GM19324 (cell line): ENCODE measurements at regions not wholly inside any gene's neighbourhood (a gene's known extent, or its start where the extent isn't known, plus 50 kb on each side); places are given as distances from the start of the nearest gene placed in this dataset.
"Not testable (repeated sequence)": the region's sequence is repeated elsewhere in the genome, so short reads cannot be mapped to it uniquely, and the experiment has no call there.

Experiments used
- ATAC-seq: cut with Tn5 transposase; IDR thresholded peaks from one replicate; pipeline ENCODE4 v1.9.1; 2021; ENCODE audit warnings: mild to moderate bottlenecking, moderate library complexity; ENCODE audit not compliant: unreplicated experiment, low FRiP score

DNA sequence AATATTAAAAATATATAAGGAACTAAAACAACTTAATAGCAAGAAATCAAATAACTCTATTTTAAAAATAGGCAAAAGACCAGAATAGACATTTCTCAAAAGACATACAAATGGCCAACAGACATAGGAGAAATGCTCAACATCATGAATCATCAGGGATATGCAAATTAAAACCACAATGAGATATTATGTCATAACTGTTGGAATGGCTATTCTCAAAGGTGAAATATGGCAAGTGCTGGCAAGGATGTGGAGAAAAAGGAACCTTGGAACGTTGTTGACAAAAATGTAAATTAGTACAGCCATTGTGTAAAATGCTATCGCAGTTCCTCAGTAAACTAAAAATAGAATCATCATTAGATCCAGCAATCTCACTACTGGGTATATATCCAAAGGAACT lies 468.5 kb downstream of the NFIB start:
- ATAC-seq, result no peak

DNA sequence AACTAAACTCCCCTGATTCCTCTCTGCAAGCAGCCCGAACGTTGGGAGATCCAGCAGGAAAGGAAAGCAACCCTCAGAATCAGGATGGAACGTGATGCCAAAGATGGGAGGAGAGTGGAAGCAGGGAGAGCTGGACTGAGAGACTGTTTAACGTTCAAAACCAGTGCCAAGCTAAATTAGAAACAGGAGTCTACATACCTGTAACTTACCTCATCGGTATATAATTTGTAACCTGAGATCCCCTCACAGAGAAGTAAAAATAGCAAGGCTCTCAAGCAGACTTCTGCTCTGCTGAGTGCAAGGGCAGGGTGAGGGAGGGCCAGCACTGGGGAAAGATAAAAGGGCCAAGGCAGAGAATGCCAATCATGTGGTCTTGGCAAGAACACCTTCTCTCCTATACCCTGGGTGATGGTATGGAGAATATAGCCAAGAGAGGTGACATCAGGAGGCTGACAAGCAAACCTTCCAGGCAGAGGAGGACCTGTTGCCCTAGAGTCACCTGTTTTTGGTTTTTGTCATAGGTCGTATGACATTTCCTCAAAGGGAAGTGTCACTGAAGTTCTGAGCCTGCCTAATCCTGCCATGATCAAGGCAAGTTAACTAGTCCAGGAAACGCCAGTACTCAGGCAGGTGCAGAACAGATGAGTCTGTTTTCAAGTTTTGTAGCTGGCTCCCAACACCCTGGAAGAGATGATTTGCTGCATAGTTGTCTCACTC lies 472.0 kb downstream of the NFIB start:
- ATAC-seq, result no peak

DNA sequence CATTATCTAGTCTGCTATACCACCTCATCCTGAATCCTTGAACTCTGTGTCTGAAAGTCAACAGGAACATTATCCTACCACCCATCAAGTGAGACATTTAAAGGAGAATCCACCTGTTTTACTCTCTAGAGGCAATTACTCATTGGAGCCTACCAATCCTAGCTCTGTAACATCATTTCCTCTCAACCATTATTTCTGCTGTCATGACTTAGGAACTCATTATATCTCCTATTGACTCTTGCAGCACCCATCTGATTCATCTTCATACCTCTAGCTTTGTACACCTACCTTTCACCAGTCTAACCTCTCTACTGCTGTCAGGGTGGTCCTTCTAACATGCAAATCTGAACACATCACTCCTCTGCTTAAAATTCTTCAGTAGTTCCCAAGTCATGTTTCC lies 481.5 kb downstream of the NFIB start:
- ATAC-seq, result no peak

DNA sequence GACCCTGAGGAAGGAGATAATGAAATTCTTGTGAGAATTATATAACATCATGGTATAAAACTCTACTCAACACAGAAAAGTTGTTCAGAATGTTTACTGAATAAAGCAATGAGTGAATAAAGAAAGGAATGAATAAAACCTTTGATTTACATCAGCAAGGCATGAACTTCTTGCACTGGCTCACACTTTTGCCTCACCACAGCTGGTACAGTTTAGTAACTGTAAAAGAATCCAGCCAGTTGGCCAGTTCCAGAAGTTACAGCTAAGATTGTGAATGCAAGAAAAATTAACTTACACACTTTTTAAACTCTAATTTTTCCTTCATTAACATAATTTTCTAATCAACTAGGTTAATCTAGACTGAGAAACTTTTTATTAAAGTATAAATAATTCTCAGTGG lies 490.9 kb downstream of the NFIB start:
- ATAC-seq, result no peak

DNA sequence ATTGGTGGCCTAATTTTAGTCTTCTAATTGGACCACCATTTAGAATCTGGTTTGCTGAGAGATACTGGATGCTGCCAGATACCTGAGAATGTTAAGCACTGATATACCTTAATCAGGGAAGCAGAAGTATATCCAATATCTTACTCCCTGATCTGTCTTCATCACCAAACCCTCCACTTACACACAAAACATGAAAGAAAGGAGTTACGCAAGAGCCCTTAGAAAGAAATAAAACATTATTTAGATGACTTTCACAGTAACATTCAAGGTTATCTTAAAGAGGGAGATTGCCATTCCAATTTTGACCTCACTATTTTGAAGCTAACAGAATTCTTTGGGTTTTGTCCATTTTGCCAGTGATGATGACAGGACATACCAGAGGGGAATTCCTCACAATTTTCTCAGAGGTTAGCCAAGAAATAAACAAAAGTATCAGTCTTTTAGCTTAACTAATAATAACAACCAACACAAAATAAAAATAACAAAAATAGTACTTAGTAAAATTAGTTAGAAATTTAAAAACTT lies 496.1 kb downstream of the NFIB start:
- ATAC-seq, result no peak

DNA sequence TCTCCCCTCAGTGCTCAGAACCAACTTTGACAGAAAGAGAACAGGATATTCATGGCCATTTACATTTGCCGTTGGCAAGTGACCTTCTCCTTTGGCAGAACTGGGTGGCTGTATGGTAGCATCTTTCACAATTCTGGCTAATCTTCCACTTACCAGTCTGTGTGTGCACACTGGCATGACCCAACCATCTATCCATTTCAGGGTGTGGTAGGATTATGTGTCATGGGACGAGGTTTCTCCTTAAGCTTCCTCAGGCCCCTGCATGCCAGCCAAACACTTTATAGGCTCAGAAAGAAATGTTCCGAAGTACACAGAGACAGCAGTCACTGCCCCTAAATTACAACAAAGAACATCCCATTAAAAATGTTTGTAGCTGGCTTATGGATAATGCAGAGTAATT lies 497.1 kb downstream of the NFIB start:
- no peak for ATAC-seq

DNA sequence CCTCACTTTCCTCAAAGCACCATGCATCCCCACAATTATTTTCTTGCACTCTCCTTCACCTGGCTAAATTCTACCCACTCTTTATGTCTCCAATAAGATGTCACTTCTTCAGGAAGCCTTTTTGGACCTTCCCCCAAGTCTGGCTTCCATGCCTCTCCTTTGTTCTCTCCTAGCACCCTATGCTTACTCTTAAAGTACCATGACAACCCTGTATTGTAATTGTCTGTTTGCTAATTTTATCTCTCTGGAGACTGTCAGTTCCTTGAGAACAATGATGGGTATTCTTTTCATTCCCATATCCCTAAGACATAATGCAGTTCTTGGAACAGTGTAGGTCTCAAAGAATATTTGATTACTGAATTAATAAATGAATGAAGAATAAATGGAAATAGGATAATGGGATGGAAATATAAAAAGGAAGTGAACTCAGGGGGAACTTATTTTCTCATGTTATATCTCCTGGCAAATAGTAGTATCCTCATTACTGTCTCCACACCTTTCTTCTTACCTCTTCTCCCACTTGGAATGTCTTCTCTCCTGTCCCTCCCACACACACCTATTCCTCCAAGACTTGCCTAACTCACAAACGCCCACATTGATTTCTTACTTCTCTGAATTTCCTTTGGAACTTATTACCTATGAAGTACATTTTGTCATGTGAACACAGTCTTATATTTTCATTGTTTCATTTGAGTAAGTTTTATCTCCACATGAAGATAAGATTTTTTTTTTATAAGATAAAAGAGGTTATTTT lies 499.1 kb downstream of the NFIB start:
- no peak for ATAC-seq

DNA sequence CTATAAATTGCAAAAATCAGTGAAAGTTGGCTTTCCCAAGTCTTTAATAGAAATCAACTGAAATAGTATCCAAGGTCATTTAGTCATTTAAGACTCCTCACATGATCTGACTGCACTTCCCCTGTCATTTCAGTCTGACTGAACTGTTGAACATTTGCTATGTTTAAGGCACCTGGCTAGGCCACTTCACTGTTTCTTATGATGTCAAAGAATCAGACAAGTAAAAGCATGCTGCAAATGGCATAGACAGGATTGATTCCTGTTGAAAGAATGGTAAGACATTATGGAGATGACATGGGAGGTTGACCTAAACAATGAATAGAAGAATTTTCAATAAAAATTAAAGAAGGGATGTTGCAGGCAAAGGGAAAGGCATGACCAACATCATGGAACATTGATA lies 502.1 kb downstream of the NFIB start:
- no peak for ATAC-seq

DNA sequence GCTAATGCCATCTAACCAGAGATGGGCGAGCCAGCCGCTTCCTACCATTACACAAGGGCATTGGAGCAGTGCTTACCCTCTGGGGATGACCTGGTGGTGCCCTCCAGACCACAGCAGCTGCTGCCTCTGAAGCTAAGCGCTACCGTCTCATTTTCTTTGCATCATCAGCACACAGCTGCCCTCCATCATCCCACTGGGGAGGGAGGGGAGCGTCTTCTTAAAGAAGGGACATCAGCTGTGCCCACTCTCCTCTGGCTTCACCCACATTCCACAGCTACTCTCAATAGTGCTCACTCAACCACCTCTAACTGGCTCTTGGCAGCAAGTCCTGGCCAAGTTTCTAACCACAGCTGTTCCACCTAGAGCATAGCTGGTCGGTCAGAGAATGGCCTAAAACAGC lies 503.4 kb downstream of the NFIB start:
- no peak for ATAC-seq

DNA sequence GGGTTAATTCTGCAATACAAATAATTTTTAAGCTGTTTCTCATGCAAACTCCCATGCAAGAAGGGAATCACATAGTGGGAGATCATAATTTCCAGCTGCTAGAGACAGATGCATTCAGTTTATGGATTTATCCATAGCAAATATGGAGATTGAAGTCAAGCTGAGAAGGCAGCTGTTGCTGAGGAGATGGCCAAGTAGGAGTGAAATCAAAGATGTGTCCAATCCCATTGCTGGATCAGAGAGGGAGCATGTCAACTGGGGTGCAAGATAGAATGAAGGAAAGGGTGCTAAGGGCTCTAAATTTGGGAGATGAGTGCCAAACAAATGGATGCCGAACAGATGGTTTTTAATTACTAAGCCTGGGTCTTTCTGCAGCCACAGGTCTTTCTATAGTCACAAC lies 504.5 kb downstream of the NFIB start:
- no peak for ATAC-seq

DNA sequence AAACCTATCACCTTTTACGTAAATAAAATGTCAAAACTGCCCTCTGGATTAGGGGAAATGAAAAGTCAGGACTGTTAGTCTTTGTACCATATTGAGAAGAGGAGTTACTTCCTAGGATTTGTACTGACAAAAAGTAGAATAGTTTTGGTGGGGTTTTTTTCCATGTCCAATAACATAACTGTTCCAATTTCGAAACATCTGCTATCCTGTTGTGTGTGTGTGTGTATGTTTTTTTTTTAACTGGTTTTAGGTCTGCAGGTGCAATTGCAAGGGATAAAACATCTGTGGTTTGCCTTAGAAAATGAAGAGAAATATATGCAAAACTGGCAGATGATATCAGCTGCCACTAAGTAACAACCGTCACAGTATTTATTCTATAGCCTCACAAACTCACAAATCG lies 506.8 kb downstream of the NFIB start:
- ATAC-seq, result no peak

DNA sequence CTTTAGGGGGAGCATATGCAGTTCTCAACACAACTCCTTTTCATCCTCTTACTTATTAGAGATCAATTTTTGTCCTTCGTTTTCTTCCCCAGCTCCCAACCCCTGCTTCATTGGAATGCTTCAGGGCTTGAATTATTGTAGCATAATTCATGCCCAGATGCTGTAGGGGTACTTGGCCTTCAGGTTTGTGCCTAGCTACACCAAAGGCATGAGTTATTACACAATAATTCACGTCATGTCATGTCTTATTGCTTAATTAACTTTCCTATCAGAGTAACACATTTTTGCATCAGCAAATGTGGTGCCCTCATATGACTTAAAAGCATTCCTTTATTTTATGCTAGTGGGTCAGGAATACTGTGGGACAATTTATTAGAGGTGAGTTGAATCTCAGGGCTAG lies 507.2 kb downstream of the NFIB start:
- ATAC-seq, result no peak

DNA sequence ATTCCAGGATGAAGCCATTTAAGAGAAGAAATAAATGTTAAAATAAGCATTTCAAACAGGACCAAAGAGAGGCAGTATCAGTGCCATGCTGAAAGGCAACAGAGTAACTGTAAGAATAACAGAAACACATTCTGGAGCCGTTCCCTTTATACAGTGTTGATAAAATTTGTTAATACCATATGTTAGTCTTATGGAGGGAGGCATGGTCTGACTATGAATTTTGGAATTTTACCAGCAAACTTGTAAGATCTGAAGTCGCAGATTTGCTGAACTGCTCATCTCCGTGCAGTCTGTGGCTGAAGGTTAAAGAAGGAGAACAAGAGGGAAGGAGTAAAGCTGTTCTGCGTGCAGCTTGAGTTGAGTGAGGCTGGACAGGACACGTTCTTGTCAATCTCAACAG lies 508.4 kb downstream of the NFIB start:
- no peak for ATAC-seq

DNA sequence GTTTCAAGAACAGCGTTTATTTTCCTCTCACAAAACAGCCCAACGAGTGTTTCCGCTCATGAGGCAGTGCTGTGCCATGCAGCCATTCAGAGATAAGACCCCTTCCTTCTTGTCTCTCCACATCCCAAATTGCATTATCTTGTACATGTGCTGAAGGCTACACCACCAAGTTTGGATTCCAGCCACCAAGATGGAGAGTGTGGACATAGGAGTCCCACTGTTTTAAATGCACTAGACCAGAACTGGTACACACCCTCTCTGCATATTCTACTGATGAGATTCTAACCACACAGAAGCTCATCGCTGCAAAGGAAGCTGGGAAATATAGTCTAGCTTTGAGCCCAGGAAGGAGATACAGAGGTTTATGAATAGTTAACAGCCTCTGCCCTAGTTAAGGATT lies 509.4 kb downstream of the NFIB start:
- ATAC-seq, result no peak

DNA sequence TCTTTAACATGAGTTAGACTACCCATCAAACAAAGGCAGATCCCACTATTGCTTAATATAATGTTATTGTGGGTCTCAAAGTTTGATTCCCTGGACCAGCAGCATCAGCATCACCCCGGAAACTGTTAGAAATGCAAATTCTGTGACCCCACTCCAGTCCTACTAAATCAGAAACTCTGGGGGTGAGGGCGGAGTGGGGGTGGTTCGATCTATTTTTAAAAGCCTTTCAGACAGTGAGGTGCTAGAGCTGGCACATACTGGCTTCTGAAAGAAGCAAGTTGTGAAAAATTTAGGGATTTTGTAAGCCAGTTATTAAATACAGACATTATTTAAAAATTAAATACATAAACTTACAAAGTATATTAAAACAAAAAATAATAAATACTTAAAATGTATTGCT lies 513.2 kb downstream of the NFIB start:
- ATAC-seq, result no peak

DNA sequence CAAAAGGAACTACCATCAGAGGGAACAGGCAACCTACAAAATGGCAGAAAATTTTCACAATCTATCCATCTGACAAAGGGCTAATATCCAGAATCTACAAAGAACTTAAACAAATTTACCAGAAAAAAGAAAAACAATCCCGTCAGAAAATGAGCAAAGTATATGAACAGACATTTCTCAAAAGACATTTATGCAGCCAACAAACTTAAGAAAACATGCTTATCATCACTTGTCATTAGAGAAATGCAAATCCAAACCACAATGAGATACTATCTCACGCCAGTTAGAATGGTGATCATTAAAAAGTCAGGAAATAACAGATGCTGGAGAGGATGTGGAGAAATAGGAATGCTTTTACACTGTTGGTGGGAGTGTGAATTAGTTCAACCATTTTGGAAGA lies 516.2 kb downstream of the NFIB start:
- ATAC-seq, result not testable (repeated sequence)

DNA sequence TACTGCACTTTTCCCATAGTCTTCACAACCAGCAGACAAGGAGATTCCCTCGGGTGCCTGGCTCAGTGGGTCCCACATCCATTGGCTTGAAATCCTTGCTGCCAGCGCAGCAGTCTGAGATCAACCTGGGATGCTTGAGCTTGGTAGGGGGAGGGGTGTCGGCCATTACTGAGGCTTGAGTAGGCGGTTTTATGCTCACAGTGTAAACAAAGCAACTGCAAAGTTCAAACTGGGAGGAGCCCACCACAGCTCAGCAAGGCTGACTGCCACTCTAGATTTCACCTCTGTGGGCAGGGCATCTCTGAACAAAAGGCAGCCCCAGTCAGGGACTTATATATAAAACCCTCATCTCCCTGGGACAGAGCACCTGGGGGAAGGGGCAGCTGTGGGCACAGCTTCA lies 512.3 kb upstream of the MPDZ start:
- no peak for ATAC-seq

DNA sequence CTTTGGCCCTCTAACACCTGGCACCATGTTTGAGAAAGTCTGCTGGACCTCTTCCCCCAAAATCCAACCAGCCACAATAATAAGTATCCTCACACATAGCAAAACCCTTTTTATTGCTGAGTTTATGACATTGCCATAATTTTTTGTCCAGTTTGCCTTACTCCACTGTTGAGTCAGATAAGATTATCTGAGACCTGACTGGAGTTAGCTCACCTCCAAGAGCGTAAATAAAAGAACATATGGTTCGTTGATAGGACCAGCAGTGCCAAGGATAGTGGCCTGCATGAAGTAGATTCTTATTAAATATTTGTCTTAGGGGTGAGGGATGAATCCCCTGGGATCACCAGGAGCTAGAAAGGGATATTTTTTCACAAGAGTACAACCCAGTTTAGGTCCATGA lies 510.6 kb upstream of the MPDZ start:
- no peak for ATAC-seq

DNA sequence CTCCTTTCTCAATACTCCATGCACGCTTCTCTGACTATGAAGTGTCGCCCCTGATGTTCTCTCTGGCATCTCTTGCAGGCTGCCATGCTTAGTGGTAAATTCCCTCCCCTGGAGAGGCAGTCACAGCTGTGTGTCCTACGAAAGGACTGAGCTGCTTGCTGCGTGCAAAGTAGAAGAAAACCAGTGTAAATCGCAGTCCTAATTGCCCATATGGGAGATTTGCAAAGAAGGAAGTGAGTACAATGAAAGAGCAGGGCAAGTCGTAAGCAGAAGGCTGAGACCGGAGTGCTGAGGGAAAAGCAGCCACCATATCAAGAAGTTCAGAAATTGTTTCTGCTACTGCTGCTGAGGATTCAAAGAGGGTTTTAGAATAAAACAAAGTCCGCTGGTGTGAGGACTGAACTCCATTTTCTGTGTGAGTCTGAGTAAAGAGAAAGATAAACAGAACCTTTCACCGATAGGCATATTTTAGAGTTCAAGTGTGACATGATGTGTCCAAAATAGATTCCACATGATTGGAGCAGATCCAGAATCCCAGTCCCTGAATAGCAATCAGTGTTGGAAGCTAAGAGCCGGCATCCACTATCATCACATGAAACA lies 507.8 kb upstream of the MPDZ start:
- no peak for ATAC-seq

DNA sequence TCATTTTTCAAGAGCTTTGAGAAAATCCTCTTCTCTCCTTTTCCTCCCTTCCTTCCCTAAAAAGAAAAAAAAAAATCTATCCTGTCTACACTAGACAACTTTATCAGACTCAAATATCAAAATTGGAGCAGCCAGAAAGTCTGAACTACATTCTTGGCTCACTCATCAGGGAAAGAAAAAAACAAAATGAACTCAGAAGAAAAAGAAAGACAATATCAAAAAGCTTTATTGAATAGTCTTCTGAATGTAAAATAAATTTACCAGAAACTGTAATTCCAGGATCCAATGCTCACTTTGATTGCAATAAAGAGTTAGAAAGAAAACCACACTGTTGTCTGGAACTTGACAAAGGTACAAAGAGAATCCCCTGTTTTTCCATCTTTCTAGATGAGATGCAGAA lies 507.2 kb upstream of the MPDZ start:
- ATAC-seq, result no peak

DNA sequence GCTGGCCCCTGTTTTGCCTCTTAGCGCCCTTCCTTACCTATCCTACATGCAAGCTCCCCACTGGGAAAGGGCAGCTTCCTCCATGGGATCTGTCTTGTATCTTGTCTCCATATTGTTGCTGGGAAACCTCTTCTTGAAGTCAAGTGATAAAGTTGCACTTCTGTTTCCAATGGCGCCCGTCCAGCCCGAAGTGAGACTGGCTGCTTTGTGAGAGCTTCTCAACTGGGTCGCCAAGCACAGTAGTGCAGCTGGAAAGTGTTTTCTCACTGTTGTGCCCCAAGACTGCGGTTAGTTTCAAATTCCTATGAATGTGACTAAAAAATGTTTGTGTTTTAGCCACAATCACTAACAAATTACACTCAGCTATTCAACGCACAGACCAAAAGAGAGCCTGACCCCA lies 506.6 kb upstream of the MPDZ start:
- ATAC-seq, result no peak

DNA sequence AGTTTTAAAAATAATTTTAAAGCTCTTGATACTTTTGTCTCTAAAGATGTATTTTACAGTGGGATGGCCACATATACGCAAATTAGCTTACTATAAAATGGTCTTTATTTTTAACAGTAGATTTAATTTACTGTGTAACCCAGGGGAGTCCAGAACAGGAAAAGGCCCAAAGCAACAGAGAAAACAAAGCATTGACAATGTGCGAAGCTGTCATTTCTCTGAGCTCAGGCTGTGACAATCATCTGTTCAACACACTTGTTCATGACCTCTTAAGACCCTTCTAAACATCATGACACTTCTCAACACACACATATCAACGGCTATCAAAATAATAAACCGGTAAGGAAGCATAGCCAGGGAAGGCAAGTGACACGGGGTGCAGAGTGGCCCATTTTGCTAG lies 499.6 kb upstream of the MPDZ start:
- ATAC-seq, result no peak
